ENCODE measurements at regions not wholly inside any gene's neighbourhood (a gene's known extent, or its start where the extent isn't known, plus 50 kb on each side); places are given as distances from the start of the nearest gene placed in this dataset.

DNA sequence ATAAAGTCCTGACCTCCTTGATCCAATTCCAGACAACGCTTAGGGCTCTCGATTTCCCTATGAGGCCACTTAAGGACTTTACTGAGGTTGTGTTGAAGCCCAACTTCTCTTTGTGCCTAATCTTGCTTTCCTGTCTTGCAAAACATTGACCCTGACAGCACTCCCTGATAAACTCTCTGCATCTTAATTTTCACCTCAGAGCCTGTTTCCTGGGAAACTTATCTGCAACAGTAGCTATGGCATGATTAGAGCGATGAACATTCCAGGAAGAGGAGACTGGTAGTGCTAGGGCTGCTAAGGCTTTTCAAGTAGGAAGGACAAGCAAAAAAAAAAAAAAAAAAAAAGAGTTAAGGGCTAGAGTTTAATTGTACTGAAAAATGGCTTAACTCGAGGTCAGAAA lies 118.9 kb downstream of the RGS21 start:
- TF ChIP-seq POLR2A (IDR thresholded peaks at IDR 0.05) = no peak
- TF ChIP-seq, protein P1, sequence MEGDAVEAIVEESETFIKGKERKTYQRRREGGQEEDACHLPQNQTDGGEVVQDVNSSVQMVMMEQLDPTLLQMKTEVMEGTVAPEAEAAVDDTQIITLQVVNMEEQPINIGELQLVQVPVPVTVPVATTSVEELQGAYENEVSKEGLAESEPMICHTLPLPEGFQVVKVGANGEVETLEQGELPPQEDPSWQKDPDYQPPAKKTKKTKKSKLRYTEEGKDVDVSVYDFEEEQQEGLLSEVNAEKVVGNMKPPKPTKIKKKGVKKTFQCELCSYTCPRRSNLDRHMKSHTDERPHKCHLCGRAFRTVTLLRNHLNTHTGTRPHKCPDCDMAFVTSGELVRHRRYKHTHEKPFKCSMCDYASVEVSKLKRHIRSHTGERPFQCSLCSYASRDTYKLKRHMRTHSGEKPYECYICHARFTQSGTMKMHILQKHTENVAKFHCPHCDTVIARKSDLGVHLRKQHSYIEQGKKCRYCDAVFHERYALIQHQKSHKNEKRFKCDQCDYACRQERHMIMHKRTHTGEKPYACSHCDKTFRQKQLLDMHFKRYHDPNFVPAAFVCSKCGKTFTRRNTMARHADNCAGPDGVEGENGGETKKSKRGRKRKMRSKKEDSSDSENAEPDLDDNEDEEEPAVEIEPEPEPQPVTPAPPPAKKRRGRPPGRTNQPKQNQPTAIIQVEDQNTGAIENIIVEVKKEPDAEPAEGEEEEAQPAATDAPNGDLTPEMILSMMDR (IDR thresholded peaks at IDR 0.05) = no peak
